C4-2B (cell line): ENCODE measurements at regions not wholly inside any gene's neighbourhood (a gene's known extent, or its start where the extent isn't known, plus 50 kb on each side); places are given as distances from the start of the nearest gene placed in this dataset.

ENCODE experiments used
- H3K27ac ChIP-seq: fragments of 450-650 bp; 2 replicates; pipeline ENCODE4 v1.5.1; 2017
- ZFX ChIP-seq: fragments of 450-650 bp; IDR thresholded peaks from 2 replicates; pipeline ENCODE4 v1.6.1; 2017
- TF ChIP-seq, protein P1 (sequence below): fragments of 450-650 bp; conservative IDR thresholded peaks from 2 replicates; pipeline ENCODE4 v1.5.1; 2017; ENCODE audit warnings: mild to moderate bottlenecking

DNA sequence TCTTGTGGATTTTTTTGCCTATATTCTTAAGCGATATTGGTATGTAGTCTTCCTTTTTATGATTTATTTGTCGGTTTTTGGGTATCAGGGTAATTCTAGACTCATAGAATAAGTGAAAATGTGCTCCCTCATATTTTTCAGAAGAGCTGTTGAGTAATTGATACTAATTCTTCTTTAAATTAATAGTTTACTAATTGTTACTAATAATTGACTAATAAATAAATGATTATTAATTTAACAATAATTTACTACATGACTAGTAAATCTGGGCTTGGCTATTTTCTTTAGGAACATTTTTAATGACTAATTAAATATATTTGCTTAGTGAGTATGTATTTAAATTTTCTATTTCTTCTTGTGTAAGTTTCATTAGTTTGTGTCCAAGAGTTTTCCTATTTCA is 325.0 kb downstream of the ADCYAP1 start:
- no peak overlapping the region for H3K27ac ChIP-seq
- no peak for TF ChIP-seq ZFX
- TF ChIP-seq, protein P1, sequence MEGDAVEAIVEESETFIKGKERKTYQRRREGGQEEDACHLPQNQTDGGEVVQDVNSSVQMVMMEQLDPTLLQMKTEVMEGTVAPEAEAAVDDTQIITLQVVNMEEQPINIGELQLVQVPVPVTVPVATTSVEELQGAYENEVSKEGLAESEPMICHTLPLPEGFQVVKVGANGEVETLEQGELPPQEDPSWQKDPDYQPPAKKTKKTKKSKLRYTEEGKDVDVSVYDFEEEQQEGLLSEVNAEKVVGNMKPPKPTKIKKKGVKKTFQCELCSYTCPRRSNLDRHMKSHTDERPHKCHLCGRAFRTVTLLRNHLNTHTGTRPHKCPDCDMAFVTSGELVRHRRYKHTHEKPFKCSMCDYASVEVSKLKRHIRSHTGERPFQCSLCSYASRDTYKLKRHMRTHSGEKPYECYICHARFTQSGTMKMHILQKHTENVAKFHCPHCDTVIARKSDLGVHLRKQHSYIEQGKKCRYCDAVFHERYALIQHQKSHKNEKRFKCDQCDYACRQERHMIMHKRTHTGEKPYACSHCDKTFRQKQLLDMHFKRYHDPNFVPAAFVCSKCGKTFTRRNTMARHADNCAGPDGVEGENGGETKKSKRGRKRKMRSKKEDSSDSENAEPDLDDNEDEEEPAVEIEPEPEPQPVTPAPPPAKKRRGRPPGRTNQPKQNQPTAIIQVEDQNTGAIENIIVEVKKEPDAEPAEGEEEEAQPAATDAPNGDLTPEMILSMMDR: no peak

DNA sequence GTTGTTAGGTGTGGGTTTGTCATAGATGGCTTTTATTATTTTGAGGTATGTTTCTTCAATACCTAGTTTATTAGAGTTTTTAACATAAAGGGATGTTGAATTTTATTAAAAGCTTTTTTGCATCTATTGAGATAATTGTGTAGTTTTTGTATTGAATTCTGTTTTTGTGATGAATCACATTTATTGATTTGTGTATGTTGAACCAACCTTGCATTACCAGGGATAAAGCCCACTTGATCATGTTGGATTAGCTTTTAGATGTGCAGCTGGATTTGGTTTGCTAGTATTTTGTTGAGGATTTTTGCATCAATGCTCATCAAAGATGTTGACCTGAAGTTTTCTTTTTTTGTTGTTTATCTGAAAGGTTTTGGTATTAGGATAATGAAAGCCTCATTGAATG is 328.2 kb downstream of the ADCYAP1 start:
- H3K27ac ChIP-seq: no peak overlapping the region
- TF ChIP-seq, protein P1: no peak
- TF ChIP-seq ZFX: no peak

DNA sequence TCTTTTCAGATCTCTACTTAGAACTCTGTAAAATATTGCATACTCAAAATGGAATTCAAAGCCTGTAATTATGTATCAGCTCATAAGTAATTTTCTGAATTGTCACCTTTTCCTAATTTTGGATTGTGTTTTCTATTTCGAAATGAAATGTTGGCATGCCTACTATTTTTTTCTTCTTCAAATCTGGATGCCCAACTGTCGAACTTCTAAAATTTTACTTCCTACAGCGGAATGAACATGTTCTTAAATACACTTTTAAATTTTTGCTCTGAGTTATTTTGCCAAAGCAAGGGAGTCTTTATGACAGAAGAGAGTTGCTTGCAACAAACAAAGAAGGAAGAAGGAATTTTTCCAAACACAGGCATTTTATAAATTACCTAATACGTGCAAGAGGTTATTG is 336.0 kb downstream of the ADCYAP1 start:
- no peak for TF ChIP-seq ZFX
- TF ChIP-seq, protein P1: no peak
- no peak overlapping the region for H3K27ac ChIP-seq

DNA sequence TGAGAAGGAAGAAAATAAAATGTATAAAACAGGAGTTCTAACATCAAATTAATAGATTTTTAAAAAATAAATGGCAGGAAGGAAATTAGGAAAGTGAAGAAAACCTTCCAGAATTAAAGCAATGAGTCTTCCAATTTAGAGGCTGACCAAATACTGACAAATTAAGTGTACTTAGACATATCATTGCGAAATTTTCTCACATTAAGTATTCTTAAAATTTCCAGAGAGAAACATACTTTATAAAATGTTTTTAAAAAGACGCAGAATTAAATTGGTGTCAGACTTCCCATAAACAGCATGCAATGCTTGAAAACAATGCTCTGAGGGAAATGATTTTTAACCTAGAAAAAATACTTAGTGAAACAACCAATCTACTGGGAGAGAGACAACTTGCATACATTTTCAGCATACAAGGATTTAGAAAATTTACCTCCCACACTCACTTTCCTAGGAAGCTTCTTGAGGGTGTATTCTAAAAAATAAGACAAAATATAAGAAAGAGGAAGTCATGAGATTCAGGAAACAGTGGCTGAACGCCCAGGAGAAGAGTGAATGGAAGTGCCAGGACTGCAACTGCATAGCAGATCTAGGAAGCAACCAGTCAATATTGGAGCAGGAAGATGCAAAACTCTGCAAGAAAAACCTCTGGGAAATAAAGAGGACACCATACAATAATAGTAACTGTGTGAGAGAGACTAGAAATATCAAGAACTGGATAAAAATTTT is 339.9 kb downstream of the ADCYAP1 start:
- TF ChIP-seq, protein P1: no peak
- TF ChIP-seq ZFX: no peak
- no peak overlapping the region for H3K27ac ChIP-seq

DNA sequence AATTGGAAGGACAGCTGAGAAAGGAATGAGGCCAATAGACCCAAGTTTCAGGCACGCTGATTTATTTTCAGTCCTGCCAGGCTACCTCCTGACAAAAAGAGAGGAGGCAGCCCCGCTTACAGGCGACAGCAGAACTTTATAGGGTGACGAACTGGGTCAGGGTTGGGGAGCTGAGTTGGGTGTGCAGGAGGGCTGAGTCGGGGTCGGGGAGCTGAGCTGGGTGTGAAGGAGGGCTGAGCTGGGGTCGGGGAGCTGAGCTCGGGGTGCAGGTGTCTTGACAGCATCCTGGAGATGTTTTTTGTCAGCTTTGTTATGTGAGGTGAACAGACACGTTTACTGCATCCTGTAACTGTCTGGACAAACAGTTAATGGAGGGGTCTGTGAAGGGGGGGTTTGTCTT is 342.2 kb downstream of the ADCYAP1 start:
- no peak overlapping the region for H3K27ac ChIP-seq
- TF ChIP-seq, protein P1: no peak
- no peak for TF ChIP-seq ZFX

DNA sequence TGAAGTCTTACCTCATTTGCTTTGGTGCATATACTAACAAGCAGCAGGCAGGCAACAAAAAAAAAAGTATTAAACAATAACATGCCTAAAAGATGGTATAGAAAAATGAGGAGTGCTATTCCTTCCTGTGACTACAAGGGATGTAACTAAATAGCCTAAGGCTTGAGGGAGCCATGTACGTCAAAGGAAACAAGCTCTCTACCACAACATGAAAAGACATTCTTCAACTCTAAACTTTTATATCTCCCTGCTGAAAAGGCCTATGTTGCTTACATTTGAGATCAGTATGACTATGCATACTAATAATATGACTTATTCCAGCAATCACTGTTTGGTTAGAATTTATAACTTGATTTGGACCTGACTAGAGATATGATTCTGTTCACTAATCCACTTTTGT is 347.9 kb downstream of the ADCYAP1 start:
- TF ChIP-seq, protein P1: no peak
- TF ChIP-seq ZFX: no peak
- no peak overlapping the region for H3K27ac ChIP-seq

DNA sequence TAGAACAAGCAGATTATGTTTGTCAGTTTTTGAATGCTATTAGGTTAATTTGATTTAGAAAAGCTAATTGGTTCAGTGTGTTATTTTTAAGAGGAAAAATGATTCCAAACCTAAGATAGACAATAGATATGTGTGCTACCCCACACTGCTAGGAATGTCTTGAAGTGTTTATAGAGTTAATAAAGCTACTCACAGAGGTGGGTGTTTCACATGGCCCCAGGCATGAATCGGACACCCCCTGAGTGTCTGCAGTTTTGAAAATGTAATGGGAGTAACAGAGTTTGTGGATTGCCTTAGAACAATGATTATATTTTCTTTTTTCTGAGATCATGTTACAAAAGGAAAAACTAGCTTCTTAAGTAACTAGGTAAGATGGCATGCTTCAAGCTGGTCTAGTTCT is 348.3 kb downstream of the ADCYAP1 start:
- TF ChIP-seq, protein P1: no peak
- TF ChIP-seq ZFX: no peak
- H3K27ac ChIP-seq: no peak overlapping the region
